GM18517 (cell line): ENCODE measurements at regions not wholly inside any gene's neighbourhood (a gene's known extent, or its start where the extent isn't known, plus 50 kb on each side); places are given as distances from the start of the nearest gene placed in this dataset.

ENCODE experiments used
- ATAC-seq: cut with Tn5 transposase; IDR thresholded peaks from one replicate; pipeline ENCODE4 v1.9.1; 2021; ENCODE audit warnings: mild to moderate bottlenecking, moderate library complexity; ENCODE audit not compliant: unreplicated experiment

GRCh38 chr3:35946854-35947515 lies 307.7 kb downstream of the ARPP21 start:
- no peak for ATAC-seq

- no peak for ATAC-seq
Observed at GRCh38 chr3:35950021-35950420, 310.7 kb downstream of the ARPP21 start.

GRCh38 chr3:35954413-35954812 lies 315.1 kb downstream of the ARPP21 start:
- no peak for ATAC-seq

- ATAC-seq: no peak
Observed at GRCh38 chr3:35965908-35966307, 326.6 kb downstream of the ARPP21 start.

DNA sequence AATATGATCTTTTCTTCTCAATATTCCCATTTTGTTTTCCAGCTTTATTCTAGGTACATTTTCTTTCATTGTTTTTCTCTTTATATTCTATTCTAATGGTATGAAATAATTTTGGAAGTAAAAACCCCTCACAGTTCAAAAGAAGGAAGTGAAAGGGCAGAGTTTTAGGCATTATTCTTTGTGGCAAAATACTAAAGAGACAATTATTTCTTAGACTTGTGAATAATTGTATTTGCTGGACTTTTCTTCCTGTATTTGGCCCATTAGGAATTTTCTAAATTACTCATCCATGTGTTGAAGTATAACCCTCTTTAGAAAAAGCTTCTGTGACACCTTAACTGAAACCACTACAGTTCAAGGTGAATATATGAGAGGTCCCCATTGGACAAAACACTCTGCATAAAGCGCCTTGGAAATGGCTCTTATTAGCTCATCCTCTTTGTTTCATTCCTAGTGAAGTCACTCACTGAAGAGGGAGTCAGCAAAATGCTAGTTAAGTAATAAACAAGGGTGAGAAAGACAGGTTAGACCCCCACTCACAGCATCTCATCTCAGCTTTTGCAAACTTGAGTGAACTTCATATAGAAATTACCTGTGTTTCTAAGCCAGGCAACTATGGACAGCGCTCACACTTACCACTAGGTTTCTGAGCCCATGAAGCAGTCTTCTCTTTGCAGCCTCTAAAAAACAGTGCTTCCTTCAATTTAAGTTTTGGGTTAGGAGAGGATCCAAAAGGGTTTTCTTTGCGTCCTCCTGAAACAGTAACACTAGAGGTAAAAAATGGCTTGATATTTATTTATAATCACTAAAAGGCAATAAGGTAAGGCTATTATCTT lies 327.5 kb downstream of the ARPP21 start:
- no peak for ATAC-seq

DNA sequence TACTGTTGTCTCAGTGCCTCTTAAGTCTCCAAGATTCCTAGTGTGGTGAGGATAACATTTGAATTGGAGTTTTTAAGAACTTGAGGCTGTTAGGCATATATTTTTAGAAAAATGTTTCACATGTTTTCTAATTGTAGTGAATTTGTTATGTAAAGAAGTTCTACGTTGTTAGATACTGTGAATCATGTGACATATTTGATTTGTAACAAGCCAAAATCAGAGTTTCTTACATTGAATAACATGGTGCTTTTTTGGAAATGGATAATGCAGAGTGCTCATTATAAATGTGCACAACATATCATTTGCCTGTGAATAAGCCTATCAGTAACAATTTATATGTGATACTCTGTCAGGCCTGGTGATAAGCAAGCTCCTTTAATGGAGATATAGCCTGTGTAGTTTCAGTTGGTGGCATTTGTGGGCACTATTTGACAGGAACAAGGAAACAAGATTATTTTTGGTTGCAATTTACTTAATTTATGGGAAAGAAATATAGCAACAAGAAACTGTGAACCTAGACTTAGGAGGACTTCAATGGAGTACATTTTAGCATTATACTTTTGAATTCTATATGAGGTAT lies 328.8 kb downstream of the ARPP21 start:
- no peak for ATAC-seq

DNA sequence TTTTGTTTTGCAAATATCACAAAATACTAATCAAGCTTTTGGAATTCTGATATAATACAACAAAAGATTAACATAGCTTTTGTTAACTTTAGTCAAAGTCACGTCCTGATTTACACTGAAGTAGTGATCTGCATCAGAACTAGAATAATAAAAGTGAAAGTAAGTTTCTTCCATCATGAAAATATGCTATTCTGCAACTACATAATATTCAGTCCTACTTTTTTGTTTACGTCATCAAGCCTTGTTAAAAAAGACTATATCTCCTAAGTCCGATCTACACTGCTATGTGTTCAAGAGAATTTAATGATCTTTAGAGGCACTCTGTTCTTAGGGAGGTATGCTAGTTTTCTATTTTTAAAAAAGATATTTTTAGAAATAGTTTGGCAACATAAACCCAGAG lies 330.1 kb downstream of the ARPP21 start:
- no peak for ATAC-seq

GRCh38 chr3:35970793-35971192 lies 331.5 kb downstream of the ARPP21 start:
- ATAC-seq: no peak

DNA sequence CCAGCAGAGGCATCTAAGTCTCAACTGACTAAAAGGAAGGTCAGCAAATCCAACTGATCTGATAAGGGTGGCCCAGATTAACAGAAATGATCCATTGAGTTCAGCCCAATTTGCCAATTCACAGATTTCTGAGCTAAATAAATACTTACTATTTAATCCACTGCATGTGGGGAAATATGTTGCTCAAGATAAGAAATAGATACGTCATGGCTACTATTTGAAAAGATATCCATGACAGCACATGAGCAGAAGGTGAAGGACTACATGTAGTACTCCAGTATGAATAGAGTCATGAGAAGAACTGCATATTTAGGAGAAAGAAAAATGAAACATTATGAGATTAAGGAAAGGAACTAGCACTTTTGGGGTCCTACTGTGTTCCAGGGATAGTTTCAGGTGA lies 332.4 kb downstream of the ARPP21 start:
- no peak for ATAC-seq

DNA sequence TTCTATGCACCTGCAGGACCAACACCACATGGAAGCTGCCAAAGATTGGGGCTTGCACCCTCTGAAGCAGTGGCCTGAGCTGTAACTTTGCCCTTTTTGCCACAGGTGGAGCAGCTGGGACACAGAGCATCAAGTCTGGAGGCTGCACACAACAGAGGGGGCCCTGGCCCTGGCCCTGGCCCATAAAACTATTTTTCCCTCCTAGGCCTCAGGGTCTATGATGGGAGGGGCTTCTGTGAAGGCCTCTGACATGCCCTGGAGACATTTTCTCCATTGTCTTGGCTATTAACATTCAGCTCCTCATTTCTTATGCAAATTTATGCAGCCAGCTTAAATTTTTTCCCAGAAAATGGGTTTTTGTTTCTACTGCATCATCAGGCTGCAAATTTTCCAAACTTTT lies 335.5 kb downstream of the ARPP21 start:
- no peak for ATAC-seq

DNA sequence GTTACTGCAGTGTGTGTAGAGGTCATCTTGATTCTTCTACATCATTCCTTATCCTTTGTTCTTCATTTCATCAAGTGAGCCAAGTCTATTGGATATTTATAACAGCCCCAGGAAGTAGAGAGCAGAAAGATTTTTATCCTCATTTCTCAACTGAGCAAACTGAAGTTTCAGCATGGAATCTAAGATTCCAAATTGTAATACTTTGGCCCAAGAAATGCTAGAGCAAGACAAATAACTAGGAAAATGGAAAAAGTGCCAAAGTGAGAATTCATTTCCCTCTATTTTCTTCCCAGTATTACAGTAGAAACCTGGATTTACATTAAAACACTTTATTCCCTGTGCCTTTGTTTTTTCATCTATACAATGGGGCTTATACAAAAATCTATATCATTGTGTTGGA lies 346.8 kb downstream of the ARPP21 start:
- no peak for ATAC-seq

DNA sequence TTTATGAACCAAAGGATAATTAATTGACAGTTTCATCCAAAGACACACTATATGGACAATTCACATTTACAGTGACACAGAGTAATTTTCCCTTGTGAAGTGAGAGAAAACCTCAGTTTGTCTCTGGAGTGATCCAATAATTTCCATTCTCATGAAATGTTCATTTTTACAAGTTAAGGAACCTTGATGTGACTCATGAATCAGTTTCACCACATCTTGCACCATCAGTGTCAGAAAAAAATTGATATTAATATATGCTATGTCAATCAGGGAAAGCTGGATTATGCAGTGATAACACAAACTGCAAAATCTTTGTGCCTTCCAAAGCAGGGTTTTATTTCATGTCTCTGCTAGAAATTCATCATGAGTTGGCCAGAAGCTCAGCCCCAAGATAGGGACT lies 348.1 kb downstream of the ARPP21 start:
- no peak for ATAC-seq

- no peak for ATAC-seq
Observed at GRCh38 chr3:35992041-35992440, 352.7 kb downstream of the ARPP21 start.

GRCh38 chr3:36011791-36012190 lies 368.5 kb upstream of the STAC start:
- no peak for ATAC-seq

DNA sequence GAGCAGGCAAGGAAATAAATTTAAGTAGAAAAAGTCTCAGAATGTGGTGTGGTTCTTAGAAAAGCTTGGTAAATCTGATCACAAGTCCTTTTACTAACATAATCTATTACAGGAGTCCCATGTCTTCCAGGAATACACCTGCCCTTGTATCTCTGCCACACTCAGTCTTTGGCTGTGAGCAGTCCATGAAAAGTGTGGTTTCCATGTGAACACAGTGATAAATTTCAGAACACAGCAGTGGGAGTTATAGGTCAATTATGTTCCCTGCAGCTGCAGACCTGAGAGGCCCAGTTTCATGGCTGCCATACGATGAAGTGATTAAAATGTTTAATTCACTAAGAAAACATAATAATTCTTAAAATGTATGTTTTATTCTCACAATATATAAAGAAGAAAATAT lies 366.9 kb upstream of the STAC start:
- no peak for ATAC-seq

GRCh38 chr3:36025232-36025631 lies 355.1 kb upstream of the STAC start:
- ATAC-seq: no peak

GRCh38 chr3:36032180-36033047 lies 347.9 kb upstream of the STAC start:
- ATAC-seq: no peak

DNA sequence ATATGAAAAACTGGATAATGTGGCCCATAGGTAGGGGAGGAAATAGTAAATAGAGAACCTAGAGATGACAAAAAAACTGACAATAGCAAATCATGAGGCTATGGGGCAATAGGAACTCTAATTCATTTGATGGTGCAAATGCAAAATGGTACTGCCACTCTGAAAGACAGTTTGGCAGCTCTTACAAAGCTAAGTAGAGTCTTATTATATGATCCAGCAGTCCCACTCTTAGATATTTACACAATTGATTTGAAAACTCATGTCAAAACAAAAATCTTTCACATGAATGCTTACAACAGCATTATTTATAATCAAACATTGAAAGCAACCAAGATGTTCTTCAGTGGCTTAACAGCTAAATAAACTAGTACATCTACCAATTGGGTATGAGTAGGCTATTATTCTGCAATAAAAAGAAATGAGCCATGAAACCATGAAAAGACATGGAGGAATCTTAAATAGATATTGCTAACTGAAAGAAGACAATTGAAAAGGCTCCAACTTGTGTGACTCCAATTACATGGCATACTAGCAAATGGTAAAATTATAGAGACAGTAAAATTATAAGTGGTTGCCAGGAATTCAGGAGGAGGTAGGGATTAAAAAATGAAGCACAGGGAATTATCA lies 321.8 kb upstream of the STAC start:
- ATAC-seq: no peak

- no peak for ATAC-seq
Observed at GRCh38 chr3:36060950-36061349, 319.4 kb upstream of the STAC start.

DNA sequence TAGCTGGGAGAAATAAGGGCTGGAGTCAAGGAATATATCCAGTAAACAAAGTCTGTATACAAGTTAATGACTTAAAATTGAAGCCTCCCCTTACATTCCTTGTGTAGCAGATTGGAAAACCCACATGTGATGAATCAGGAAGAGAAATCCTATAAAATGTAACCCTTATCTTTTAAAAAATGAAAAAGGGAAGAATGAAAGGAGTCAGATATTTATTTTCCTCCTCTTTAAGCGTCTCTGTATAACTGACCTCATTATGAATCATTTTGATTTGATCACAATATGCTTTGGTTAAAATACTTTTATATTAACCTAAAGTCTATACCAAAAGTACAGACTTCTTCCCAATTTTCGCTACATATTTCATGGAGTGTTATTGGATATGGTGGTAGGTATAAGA lies 316.3 kb upstream of the STAC start:
- no peak for ATAC-seq

DNA sequence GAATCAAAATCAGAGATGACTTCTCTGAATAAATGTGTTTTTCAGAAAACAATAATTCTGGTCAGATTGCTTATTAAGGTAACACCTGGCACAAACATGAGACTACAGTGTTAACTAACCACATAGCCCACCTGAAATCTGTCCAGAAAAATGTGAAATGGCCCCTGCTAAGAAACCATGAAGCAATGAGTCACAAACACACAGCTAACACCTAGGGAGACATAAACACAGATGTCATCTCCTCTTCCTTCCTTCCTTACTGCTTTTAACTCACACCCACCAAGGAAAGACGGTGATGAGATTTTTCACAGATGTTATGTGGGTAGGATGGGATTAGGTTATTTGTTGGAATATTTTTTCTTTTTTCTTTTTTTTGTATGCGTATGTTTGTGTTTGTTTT lies 315.0 kb upstream of the STAC start:
- ATAC-seq: no peak
